ENCODE measurements at regions not wholly inside any gene's neighbourhood (a gene's known extent, or its start where the extent isn't known, plus 50 kb on each side); places are given as distances from the start of the nearest gene placed in this dataset.
"Not testable (repeated sequence)": the region's sequence is repeated elsewhere in the genome, so short reads cannot be mapped to it uniquely, and the experiment has no call there.

GRCh38 chr21:28391938-28392849 lies 600.5 kb downstream of the LTN1 start:
- peaks cover 0 to 2% (median 0%) of the 10 kb centered on the region in 4 donors for H3K9me3 ChIP-seq (ENCODE audit: control insufficient read depth in 4 of 4, insufficient read depth in 3 of 4, low read length in 3 of 4)
- ATAC-seq (ENCODE audit: insufficient read depth, low FRiP score) (no peak), DNase-seq (peak in 2 of 3 donors; percentile 32 to 58)
- no peak overlapping the region for H3K4me3 ChIP-seq
- H3K4me1 ChIP-seq (ENCODE audit: control insufficient read depth in 5 of 5, insufficient read depth in 5 of 5, low read length in 5 of 5) = peaks cover 0 to 7% (median 3%) of the 10 kb centered on the region in 5 donors
- no peaks in the 10 kb centered on the region for H3K27me3 ChIP-seq (ENCODE audit: control insufficient read depth in 3 of 3, insufficient read depth in 3 of 3, low read length in 2 of 3)
- no peaks in the 10 kb centered on the region for H3K36me3 ChIP-seq (ENCODE audit: control insufficient read depth in 4 of 4, insufficient read depth in 4 of 4, low read length in 4 of 4)
- H3K27ac ChIP-seq (ENCODE audit: low read depth in 1 of 2, low read length in 1 of 2) = no peak overlapping the region
- WGBS, 2 donors = 70 to 83% methylated on average over 3 of the region's 3 CpGs
- H3K9ac ChIP-seq (ENCODE audit: insufficient read depth in 1 of 2, low read length in 2 of 2) = no peak overlapping the region
- TF ChIP-seq CTCF (IDR thresholded peaks at IDR 0.05; ENCODE audit: control extremely low read depth, extremely low read depth) = no peak

- Histone ChIP-seq H3K9ac (ENCODE audit: insufficient read depth in 1 of 2, low read length in 2 of 2) (no peak overlapping the region), H3K36me3 (ENCODE audit: control insufficient read depth in 4 of 4, insufficient read depth in 4 of 4, low read length in 4 of 4) (no peaks in the 10 kb centered on the region), H3K4me1 (ENCODE audit: control insufficient read depth in 5 of 5, insufficient read depth in 5 of 5, low read length in 5 of 5) (no peaks in the 10 kb centered on the region), H3K4me3 (no peak overlapping the region), H3K27ac (ENCODE audit: low read depth in 1 of 2, low read length in 1 of 2) (no peak overlapping the region), H3K27me3 (ENCODE audit: control insufficient read depth in 3 of 3, insufficient read depth in 3 of 3, low read length in 2 of 3) (no peaks in the 10 kb centered on the region), H3K9me3 (ENCODE audit: control insufficient read depth in 4 of 4, insufficient read depth in 3 of 4, low read length in 3 of 4) (no peaks in the 10 kb centered on the region)
- DNase-seq (no peak), ATAC-seq (ENCODE audit: insufficient read depth, low FRiP score) (no peak)
- no peak for TF ChIP-seq CTCF (IDR thresholded peaks at IDR 0.05; ENCODE audit: control extremely low read depth, extremely low read depth)
- WGBS, 2 donors = 89 to 95% methylated on average over 1 of the region's 1 CpG
Measured at GRCh38 chr21:28387220-28387619, 605.5 kb downstream of the LTN1 start.

- no peaks in the 10 kb centered on the region for H3K36me3 ChIP-seq (ENCODE audit: control insufficient read depth in 4 of 4, insufficient read depth in 4 of 4, low read length in 4 of 4)
- no peak overlapping the region for H3K4me3 ChIP-seq
- H3K9ac ChIP-seq (ENCODE audit: insufficient read depth in 1 of 2, low read length in 2 of 2) = no peak overlapping the region
- DNase-seq = no peak
- no peaks in the 10 kb centered on the region for H3K27me3 ChIP-seq (ENCODE audit: control insufficient read depth in 3 of 3, insufficient read depth in 3 of 3, low read length in 2 of 3)
- no peak for ATAC-seq (ENCODE audit: insufficient read depth, low FRiP score)
- WGBS, 2 donors = 95 to 98% methylated on average over 1 of the region's 1 CpG
- TF ChIP-seq CTCF (IDR thresholded peaks at IDR 0.05; ENCODE audit: control extremely low read depth, extremely low read depth) = no peak
- no peaks in the 10 kb centered on the region for H3K4me1 ChIP-seq (ENCODE audit: control insufficient read depth in 5 of 5, insufficient read depth in 5 of 5, low read length in 5 of 5)
- no peaks in the 10 kb centered on the region for H3K9me3 ChIP-seq (ENCODE audit: control insufficient read depth in 4 of 4, insufficient read depth in 3 of 4, low read length in 3 of 4)
- H3K27ac ChIP-seq (ENCODE audit: low read depth in 1 of 2, low read length in 1 of 2) = no peak overlapping the region
Measured at GRCh38 chr21:28385845-28386244, 606.8 kb downstream of the LTN1 start.

- H3K27me3 ChIP-seq (ENCODE audit: control insufficient read depth in 3 of 3, insufficient read depth in 3 of 3, low read length in 2 of 3); H3K4me3 ChIP-seq; H3K9me3 ChIP-seq (ENCODE audit: control insufficient read depth in 4 of 4, insufficient read depth in 3 of 4, low read length in 3 of 4); H3K4me1 ChIP-seq (ENCODE audit: control insufficient read depth in 5 of 5, insufficient read depth in 5 of 5, low read length in 5 of 5); ATAC-seq (ENCODE audit: insufficient read depth, low FRiP score); H3K36me3 ChIP-seq (ENCODE audit: control insufficient read depth in 4 of 4, insufficient read depth in 4 of 4, low read length in 4 of 4); H3K9ac ChIP-seq (ENCODE audit: insufficient read depth in 1 of 2, low read length in 2 of 2); DNase-seq; H3K27ac ChIP-seq (ENCODE audit: low read depth in 1 of 2, low read length in 1 of 2): not testable (repeated sequence)
- 93 to 97% methylated on average over 2 of the region's 2 CpGs for WGBS, 2 donors
Measured at GRCh38 chr21:28381000-28381745, 611.5 kb downstream of the LTN1 start.

Measured in lung (tissue), 11 donors.